RCC 7860 (cell line): ENCODE measurements at regions not wholly inside any gene's neighbourhood (a gene's known extent, or its start where the extent isn't known, plus 50 kb on each side); places are given as distances from the start of the nearest gene placed in this dataset.
"Not testable (repeated sequence)": the region's sequence is repeated elsewhere in the genome, so short reads cannot be mapped to it uniquely, and the experiment has no call there.

Experiments used
- DNase-seq: peaks from one replicate; pipeline ENCODE4 v3.0.0-alpha.2; 2015; ENCODE audit warnings: low spot score
- FAIRE-seq: peaks from 2 replicates; lab custom pipeline; 2012; peaks lifted over from hg19 to GRCh38; lab: Jason Lieb, UNC

DNA sequence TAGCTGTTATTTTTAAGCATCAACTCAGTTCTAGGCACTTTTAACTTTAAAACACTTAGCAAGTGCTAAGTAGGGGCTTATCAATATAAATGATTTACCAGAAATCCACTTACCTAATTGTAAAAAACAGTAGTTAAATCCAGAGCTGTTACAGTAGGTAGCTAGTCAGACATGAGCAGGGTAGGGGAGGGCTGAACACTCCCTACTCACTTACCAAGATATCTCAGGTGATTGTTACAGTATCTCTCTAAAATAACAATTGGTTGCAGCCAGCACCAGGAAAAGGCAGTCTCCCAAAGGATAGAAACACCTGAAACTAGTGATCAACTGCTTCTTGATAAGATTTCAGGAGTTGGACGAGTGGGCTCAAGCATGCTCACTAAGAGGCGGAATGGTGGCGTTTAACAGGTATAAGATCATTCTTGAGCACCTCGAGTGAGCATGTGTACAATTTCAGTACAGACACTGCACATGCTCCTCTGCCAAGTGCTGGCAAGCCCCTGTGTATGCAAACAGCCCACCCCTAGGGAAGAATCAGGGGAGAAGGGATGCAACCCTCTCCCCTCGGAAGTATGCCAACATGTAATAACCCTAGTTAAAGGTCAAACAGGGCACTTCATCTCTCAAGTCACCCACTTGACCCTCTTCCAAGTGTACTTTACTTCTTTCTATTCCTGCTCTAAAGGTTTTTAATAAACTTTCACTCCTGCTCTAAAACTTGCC is 1113.6 kb upstream of the SEL1L start:
- DNase-seq (no peak), FAIRE-seq (no peak)

DNA sequence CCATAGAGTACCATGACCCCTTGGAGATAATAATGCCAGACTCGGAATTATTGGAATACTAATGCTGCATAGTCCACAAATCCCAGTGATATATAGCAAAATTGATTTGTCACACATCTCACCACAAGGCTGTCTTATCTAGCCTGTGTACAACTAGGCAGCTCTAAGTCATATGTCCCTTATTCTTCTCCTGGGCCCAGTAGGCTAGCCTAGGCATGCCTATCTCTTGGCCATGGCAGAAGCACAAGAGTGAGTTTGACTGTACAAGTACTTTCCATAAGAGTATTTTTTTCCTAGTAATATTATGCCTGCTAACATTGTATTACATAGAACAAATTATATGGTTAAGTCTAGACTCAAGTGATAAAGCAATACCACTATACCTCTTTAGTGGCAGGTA is 1122.1 kb upstream of the SEL1L start:
- no peak for DNase-seq
- FAIRE-seq, result no peak

DNA sequence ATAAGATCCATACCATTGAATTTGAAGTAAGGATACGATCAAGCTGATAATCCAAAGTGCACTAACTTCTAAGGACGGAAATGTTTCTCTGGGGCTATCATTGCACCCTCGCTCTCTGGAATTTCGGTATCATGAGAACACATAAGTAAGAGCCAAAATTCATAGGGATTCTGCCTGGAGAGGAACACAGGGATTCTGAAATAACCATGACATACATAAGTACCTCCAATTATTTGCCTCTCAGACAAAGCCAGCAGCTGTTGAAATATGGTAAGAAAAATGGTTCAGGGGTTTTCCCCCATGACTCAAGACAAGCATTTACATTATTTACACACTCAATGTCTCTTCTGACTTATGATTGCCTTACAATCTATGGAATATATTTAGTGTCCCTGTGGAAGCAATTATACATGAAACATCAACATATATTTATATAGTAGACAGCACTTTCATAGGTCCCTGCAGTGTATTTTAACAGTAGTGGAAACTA is 1123.6 kb upstream of the SEL1L start:
- DNase-seq (no peak), FAIRE-seq (no peak)

DNA sequence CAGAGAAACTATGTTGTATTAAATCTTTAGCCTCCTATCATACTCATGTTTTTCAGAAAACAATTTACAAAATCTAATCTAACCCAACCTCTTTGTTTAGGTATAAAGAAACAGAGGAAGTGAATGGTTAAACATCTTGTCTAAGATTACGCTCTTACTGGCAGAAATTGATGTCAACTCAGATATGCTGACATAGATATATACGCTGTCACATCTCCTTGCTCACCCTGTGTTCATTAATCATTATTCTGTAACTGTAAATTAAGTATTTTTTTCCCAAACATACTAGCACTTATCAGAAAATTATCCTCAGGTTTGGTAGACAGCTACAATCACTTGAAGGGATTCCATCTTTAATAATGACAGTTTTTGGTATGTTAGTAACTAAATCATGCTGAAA is 1127.6 kb upstream of the SEL1L start:
- FAIRE-seq, result no peak
- no peak for DNase-seq

DNA sequence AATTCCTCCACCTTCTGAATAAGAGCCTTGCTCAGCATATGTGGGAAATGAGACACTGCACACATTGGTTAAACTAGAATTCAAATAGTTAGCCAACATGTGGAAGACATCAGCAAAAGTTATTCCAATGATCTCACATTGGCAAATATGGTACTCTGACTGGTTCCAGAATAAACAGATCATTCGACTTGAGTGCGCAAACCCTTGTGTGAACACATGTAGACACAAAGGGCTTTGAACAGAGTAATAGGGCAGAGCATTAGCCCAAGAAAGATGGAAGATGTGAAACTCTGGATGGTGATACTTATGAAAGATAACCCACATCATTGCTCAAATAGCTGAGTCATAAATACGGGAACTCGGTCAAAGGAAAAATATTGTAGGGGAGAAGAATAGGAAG is 1133.4 kb upstream of the SEL1L start:
- DNase-seq (no peak), FAIRE-seq (no peak)

DNA sequence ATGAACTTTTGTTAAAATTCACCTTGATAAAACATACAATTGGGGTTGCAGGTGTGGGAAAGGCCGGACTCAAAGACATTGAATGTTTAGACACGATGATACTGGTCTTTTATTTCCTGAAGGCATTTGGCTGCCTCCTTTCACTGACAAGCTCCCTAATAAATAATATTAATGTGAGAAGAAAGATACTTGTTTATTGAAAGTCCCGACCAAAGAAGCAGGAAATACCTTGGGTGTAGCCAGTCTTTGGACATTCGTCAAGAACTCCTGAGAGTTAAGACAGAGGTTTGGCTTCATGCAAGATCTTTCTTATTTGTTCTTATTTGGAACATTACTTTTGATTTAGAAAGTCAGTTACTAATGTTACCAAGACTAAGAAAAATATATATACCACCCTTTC is 1133.8 kb upstream of the SEL1L start:
- FAIRE-seq, result no peak
- no peak for DNase-seq

DNA sequence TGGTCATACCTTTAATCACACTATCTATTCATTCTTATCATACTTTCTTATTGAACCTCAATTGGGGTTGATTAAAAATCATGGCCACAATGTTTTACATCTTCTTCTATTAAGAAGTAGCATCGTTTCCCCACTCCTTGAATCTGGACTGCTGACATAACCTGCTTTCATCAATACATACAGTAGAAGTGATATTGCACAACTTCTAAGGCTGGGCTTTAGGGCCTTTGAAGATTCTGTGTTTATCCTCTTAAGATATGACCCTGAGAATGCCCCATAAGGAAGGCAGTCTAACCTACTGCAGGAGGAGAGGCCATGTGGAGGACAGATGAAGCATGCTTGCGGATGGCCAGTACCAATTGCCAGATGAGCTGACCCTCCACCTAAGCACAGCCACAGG is 1142.8 kb upstream of the SEL1L start:
- FAIRE-seq (no peak), DNase-seq (no peak)

DNA sequence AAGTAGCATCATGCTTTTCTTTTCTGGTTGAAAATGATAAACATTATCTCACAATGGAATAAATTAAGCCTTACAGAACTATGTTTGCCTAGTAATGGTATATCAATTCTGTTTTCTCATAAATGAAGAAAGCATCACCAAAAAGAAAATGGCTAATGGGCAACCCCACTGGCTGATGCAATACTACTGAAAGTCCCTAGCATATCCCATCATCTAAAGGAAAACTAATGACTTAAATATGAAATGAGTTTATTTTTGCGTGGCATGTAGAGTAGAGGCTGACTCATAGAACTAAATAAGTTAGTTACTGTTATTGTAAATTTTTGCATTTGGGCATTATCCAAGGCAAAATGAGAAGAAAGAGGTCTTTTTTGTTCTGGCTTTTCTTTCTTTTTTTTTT is 1156.3 kb upstream of the SEL1L start:
- FAIRE-seq (no peak), DNase-seq (no peak)

DNA sequence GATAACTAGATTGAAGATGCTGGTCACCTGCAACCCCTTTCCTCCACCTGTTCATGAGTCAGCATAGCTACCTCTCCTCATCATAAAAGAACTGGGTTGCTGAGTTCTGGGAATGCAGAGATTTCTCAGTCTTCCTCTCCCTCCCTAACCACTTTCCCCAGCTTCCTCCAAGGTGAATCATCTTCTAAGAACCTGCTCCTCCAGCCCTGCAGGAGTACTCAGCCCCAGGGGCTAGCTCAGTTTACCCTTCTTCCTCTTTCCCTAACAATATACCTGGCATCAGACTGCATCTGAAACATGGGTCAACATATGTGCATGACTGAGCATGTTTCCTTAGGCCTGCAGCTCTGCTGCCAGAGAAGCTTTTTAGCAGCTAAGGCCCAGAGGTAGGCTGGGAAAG is 1157.5 kb upstream of the SEL1L start:
- not testable (repeated sequence) for FAIRE-seq, DNase-seq

DNA sequence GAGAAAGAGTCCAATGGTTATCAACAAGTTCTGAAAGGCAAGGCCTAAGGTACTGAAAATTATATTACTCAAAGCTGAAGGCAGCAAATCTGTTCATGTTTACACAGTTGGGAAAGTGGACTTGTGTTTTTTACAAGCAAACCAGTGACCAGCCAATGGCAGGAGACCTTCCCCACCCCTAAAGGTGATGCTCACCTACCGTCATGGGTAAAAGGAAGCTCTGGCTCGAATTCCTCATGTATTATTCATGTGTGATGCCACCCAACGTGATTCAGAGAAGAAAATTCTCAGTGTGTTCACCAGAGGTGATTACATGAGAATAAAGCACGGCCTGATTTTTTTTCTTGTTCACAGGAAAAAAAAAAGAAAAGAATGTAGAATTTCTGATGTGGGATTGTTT is 1161.2 kb upstream of the SEL1L start:
- FAIRE-seq, result no peak
- no peak for DNase-seq

DNA sequence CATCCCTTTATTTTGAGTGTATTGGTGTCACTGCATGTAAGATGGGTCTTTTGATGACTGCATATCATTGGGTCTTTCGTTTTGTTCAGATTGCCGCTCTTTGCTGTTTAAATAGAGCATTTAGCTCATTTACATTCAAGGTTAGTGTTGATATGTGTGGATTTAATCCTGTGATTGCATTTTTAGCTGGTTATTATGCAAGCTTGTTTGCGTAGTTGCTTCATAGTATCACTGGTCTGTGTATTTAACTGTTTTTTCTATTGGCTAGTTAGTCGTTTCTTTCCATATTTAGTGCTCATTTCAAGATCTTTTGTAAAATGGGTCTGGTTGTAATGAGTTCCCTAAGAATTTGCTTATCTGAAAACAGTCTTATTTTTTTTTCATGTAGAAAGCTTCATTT is 1170.6 kb upstream of the SEL1L start:
- DNase-seq, result no peak
- no peak for FAIRE-seq

DNA sequence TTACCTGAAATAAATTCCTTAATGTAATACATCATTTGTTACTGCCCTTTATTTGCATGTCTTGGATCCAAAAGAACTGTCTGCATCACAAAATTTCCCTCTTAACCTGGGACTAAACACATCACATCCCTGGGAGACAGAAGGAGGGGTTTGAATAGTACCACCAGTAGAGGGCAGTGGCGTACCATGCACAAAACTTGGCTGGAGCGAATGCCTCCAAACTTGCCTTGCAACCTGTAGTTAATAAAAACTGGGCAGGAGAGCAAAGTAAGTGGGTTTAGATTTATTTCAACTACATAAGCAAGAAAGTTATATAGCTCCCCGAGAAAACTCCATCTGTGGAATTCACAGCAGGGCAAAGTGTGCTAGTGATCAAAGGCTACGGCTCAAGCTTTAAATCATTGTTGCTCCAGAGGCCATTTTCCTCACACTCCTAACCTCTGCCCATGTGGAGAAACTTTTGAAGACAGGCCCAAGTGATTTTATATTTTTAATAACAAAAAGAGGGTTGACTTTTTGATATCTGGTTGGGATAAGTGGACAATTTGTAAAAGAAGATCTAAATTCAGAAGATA is 1176.7 kb upstream of the SEL1L start:
- DNase-seq (no peak), FAIRE-seq (no peak)

DNA sequence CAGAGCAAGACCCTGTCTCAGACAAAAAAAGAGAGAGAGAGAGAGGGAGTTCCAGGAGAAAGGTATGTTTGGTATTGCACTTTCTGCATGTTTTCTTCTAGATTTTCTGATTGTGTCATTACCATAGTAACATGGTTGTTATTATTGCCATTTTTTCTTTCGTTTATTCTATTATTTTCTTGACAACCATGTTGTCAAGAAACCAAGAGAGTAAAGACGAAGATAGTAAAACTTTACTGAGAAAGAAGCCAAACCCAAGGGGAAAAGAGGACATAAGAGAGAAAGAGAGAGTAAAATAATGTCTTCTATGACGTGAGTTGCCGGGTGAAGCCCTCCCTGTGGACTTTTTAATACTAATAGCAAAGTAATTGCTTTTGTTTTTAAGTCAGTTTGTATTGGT is 1186.0 kb upstream of the SEL1L start:
- FAIRE-seq (no peak), DNase-seq (no peak)

DNA sequence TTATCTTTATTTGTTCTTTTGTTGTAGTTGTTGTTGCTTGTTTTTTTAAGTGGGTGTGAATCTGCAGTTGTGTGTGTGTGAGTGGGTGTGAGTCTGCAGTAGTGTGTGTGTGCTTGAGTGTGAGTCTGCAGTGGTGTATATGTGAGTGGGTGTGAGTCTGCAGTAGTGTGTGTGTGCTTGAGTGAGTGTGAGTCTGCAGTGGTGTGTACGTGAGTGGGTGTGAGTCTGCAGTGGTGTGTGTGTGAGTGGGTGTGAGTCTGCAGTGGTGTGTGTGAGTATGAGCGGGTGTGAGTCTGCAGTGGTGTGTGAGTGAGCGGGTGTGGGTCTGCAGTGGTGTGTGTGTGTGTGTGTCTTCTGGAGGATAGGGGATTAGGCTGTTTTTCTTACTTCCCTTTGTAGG is 1186.8 kb upstream of the SEL1L start:
- DNase-seq, result no peak
- no peak for FAIRE-seq

DNA sequence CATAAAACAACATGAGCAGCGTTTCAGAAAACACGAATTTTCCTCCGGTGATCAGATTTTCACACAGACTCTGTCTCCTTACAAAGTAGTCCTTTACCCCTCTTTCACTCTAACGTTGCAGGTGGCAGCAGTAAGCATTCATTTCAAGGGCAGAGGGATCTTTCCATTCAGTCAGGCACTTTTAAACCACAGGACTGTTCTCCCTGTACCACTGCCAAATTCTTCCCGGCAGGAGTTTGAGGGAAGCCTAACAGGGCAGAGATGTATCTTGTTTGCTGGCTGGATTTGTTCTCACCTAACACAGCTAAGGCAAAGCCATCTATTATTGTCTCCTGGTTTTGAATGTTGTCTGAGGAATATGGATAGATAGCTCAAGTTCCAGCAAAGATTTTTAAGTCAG is 1187.3 kb upstream of the SEL1L start:
- FAIRE-seq (no peak), DNase-seq (no peak)

DNA sequence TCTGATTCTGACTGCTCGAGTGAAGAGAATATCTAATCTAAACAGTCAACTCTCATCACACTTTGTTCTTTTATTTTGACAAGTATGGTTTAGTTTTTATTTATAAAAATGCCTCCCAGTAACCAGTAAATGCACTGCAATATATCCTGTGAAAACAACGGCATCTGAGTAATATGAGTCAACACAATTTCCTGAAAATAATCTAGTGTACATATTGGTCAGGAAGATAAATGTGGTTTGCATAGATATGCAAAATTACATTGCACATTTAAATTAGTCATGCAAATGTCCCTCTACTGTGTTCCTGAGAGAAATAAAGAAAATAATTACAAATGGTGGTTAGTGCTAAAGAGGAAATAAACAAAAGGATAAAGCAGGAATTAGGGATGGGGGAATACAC is 1190.7 kb upstream of the SEL1L start:
- DNase-seq, result no peak
- FAIRE-seq, result no peak

DNA sequence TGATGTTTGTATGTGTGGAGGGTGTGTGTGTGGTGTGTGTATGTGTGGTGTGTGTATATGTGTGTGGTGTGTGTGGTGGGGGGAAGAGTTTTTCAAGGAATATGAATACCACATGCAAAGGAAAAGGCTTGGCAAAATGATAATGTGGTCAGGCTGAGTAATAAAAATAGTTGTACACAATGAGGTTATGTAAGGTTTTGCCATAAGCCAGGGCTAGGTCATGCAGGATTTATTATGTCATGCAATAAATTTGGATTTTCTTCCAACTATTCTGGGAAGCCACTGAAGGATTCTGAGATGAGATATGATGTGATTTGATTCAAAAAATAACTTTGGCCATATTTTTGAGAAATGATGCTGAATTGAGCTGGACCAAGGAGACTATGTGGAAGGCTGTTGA is 1191.6 kb upstream of the SEL1L start:
- DNase-seq, result no peak
- no peak for FAIRE-seq

DNA sequence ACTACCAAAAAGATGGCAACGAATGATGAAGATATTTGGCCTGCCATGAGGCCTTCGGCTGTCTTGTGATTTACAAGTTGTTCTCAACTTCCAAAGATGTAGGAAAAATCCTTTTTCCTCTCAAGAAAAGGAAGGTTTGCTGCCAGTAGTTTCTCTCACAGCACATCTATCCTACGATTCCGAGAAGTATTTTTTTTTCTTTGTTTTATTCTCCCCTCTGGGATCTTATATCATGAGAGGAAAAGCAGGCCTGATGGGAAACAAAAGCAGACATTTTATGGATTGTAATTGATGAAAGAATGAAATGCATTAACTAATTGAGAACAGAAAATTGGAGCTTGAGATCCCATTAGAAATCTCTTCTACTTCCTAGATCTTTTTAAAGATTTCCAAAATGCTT is 1197.9 kb upstream of the SEL1L start:
- DNase-seq, result no peak
- FAIRE-seq, result no peak

DNA sequence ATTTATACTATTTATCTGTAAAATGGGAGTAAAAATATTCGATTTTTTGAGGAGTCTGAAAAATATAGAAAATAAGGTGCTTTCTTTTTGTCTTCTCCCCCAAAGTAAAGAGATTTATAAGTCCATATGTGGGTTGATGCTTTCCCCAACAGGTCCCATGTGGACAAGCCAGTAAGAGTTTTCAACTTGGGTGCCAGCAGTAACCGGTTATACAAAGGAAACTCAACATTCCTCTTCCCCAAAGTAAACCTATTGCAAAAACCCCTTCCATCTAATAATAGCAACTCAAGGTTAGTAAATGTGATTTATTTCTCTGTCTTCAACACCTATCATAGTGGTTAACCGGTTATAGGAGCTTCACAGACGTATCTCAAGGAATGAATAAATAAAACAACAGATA is 1206.9 kb upstream of the SEL1L start:
- DNase-seq, result no peak
- FAIRE-seq, result no peak

DNA sequence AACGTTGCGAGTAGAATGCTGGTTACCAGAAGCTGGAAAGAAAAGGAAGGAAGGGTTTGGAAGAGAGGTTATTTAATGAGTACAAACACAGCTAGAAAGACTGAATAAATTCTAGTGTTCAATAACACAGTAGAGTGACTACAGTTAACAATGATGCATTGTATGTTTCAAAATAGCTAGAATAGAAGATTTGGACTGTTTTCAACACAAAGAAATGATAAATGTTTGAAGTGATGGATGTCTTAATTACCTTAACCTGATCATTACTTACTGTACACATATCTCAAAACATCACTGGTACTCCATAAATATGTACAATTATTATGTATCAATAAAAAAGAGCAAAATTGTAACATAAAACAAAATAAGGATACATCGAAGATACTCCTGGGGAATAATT is 1221.8 kb upstream of the SEL1L start:
- FAIRE-seq, result no peak
- no peak for DNase-seq

DNA sequence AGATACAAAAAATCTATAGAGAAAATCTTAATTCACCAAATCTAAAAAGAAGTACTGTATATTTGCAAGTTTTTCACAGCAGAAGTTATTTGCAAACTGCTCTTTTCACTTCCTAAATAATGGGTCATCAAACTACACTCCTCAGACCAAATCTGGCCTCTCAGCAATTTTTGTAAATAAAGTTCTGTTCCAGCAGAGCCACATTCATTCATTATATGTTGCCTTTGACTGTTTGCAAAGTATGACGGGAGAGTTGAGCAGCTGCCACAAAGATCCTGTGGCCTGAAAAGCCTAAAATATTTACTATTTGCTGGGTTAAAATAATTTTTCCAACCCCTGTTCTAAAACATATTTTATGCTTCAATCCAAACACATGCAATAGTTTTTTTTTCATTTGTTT is 1222.3 kb upstream of the SEL1L start:
- no peak for DNase-seq
- FAIRE-seq, result no peak

DNA sequence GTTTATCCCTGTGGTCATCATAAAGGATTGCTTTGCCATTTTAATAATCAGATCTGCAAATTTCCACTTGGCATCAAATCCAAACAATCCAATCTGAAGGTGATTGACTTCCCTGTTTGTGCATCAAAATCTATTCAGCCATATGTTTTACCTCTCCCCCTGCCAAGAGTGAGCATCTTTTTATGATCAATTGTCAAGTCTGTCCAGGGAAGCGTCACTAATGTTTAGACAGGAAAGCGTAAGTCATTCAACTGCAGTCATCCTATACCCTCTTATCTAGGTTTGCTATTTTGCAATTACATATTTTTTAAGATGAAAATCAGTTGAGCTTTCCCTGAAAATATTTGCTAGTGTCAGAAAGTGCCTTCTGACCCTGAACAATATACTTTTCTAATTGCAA is 1224.1 kb upstream of the SEL1L start:
- no peak for FAIRE-seq
- no peak for DNase-seq

DNA sequence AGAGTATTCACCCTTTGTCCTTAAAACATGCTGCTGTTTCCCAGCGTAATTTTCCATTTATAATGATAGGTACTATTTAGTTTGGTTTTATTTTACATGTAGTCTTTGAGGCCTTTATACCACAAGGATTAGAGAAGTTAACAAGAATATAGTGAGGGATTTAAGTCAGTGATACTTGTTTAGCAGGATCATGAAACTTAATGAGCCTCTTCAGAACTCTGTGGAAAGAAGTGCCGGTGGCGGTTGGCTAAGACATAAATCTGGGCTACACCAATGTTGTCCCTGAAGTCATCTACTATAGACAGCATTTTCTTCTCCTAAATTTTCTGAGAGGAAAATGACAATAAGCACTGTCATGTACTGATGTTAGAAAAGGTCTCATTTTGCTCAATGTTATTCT is 1226.0 kb upstream of the SEL1L start:
- no peak for FAIRE-seq
- DNase-seq, result no peak
